Kidney epithelial cell (primary cell): ENCODE measurements at regions not wholly inside any gene's neighbourhood (a gene's known extent, or its start where the extent isn't known, plus 50 kb on each side); places are given as distances from the start of the nearest gene placed in this dataset.

Experiments
- DNase-seq: peaks from one replicate; pipeline ENCODE4 v3.0.0-alpha.2; 2010; ENCODE audit warnings: low read depth
- H3K27me3 ChIP-seq: 2 replicates; pipeline ENCODE4 v1.6.0; 2011; ENCODE audit warnings: low read length; ENCODE audit not compliant: control insufficient read depth, insufficient read depth
- H3K36me3 ChIP-seq: 2 replicates; pipeline ENCODE4 v1.5.1; 2011; ENCODE audit warnings: low read length; ENCODE audit not compliant: control insufficient read depth, insufficient read depth
- H3K4me3 ChIP-seq: 2 replicates; pipeline ENCODE4 v1.5.1; 2011; ENCODE audit warnings: low read depth, mild to moderate bottlenecking, control low read depth, low read length
- CTCF ChIP-seq: IDR thresholded peaks from 2 replicates; pipeline ENCODE4 v1.5.1; 2011; ENCODE audit warnings: mild to moderate bottlenecking, moderate library complexity, low read length, control low read depth, inconsistent platforms; ENCODE audit not compliant: insufficient read depth, poor library complexity, severe bottlenecking

- no peak for DNase-seq
Observed at GRCh38 chr7:142351145-142351544, 93.3 kb upstream of the PRSS58 start.

GRCh38 chr7:142349670-142350405 is 92.0 kb upstream of the PRSS58 start:
- DNase-seq, result no peak
- no peaks in the 10 kb centered on the region for H3K27me3 ChIP-seq

More at GRCh38 chr7:142351145-142351544, 93.3 kb upstream of the PRSS58 start:
- TF ChIP-seq CTCF, result no peak
- Histone ChIP-seq H3K4me3 (no peak overlapping the region), H3K36me3 (no peaks in the 10 kb centered on the region), H3K27me3 (no peaks in the 10 kb centered on the region)

GRCh38 chr7:142348921-142349405 is 91.1 kb upstream of the PRSS58 start:
- Histone ChIP-seq H3K4me3 (no peak overlapping the region), H3K27me3 (no peaks in the 10 kb centered on the region), H3K36me3 (no peaks in the 10 kb centered on the region)
- DNase-seq, result no peak
- TF ChIP-seq CTCF, result no peak

More at GRCh38 chr7:142349670-142350405, 92.0 kb upstream of the PRSS58 start:
- no peak for TF ChIP-seq CTCF
- Histone ChIP-seq H3K4me3 (no peak overlapping the region), H3K36me3 (no peaks in the 10 kb centered on the region)

GRCh38 chr7:142348100-142348499 is 90.2 kb upstream of the PRSS58 start:
- H3K36me3 ChIP-seq, result no peaks in the 10 kb centered on the region
- no peak for TF ChIP-seq CTCF
- no peak for DNase-seq
- H3K4me3 ChIP-seq, result no peak overlapping the region
- no peaks in the 10 kb centered on the region for H3K27me3 ChIP-seq

- no peak for TF ChIP-seq CTCF
- Histone ChIP-seq H3K27me3 (no peaks in the 10 kb centered on the region), H3K36me3 (no peaks in the 10 kb centered on the region)
Observed at GRCh38 chr7:142347091-142347490, 89.2 kb upstream of the PRSS58 start.

GRCh38 chr7:142345811-142346210 is 88.0 kb upstream of the PRSS58 start:
- Histone ChIP-seq H3K36me3 (no peaks in the 10 kb centered on the region), H3K4me3 (no peak overlapping the region), H3K27me3 (no peaks in the 10 kb centered on the region)
- no peak for TF ChIP-seq CTCF
- DNase-seq, result no peak

More at GRCh38 chr7:142347091-142347490, 89.2 kb upstream of the PRSS58 start:
- H3K4me3 ChIP-seq, result no peak overlapping the region
- DNase-seq, result no peak
